ENCODE measurements at regions not wholly inside any gene's neighbourhood (a gene's known extent, or its start where the extent isn't known, plus 50 kb on each side); places are given as distances from the start of the nearest gene placed in this dataset.

GRCh38 chr4:64551125-64551524 is 141.9 kb upstream of the TECRL start:
- Histone ChIP-seq H2AFZ (ENCODE audit: low read length) (no peak overlapping the region), H2BK12ac (ENCODE audit: low read depth, low read length) (no peak overlapping the region), H3K36me3 (ENCODE audit: control insufficient read depth in 2 of 4, insufficient read depth in 4 of 4, low read length in 3 of 4) (no peaks in the 10 kb centered on the region), H2AK5ac (ENCODE audit: low read depth, low read length) (no peak overlapping the region), H4K20me1 (replicated peaks in 1 of 2; ENCODE audit: control insufficient read depth in 1 of 2, insufficient read depth in 2 of 2, low read length in 2 of 2) (no peaks in the 10 kb centered on the region), H3K9ac (replicated peaks in 1 of 4; ENCODE audit: extremely low read depth in 1 of 4, low read depth in 3 of 4, low read length in 3 of 4) (no peak overlapping the region), H3K4ac (replicated peaks; ENCODE audit: insufficient read length, low read depth, low read length) (no peak overlapping the region), H3K4me3 (ENCODE audit: extremely low read depth in 1 of 4, insufficient read depth in 2 of 4, low read depth in 3 of 4, low read length in 4 of 4) (no peak overlapping the region), H3K79me1 (ENCODE audit: low read depth, low read length) (no peaks in the 10 kb centered on the region), H3K4me2 (ENCODE audit: insufficient read depth in 1 of 2, low read depth in 2 of 2, low read length in 2 of 2) (no peak overlapping the region), H4K5ac (ENCODE audit: insufficient read length, low read depth, low read length) (no peak overlapping the region), H3K79me2 (ENCODE audit: control insufficient read depth in 1 of 2, insufficient read depth in 2 of 2, low read length in 2 of 2) (no peaks in the 10 kb centered on the region), H3K4me1 (replicated peaks in 1 of 4; ENCODE audit: control insufficient read depth in 3 of 4, insufficient read depth in 4 of 4, low read length in 3 of 4) (no peaks in the 10 kb centered on the region), H4K91ac (replicated peaks; ENCODE audit: insufficient read length, low read length) (no peak overlapping the region), H3K9me3 (ENCODE audit: insufficient read depth in 2 of 2, low read depth in 1 of 2, low read length in 1 of 2) (no peaks in the 10 kb centered on the region), H3K23ac (ENCODE audit: insufficient read length) (no peak overlapping the region), H4K8ac (ENCODE audit: extremely low read depth, insufficient read depth, low read length) (no peak overlapping the region), H3K56ac (replicated peaks; ENCODE audit: insufficient read length, low read depth, low read length) (no peak overlapping the region), H3K18ac (ENCODE audit: extremely low read depth, low read length) (no peak overlapping the region), H2BK120ac (replicated peaks; ENCODE audit: low read depth, low read length) (no peak overlapping the region), H2BK15ac (ENCODE audit: low read length) (no peak overlapping the region), H3K14ac (ENCODE audit: insufficient read length) (no peak overlapping the region), H2BK5ac (ENCODE audit: low read depth, low read length) (no peak overlapping the region), H3K27ac (ENCODE audit: low read depth, low read length) (no peak overlapping the region), H2BK20ac (ENCODE audit: low read length) (no peak overlapping the region), H3K23me2 (ENCODE audit: low read depth, low read length) (no peaks in the 10 kb centered on the region), H3K27me3 (replicated peaks in 1 of 4; ENCODE audit: control insufficient read depth in 3 of 4, extremely low read depth in 1 of 4, insufficient read depth in 3 of 4, low read length in 3 of 4) (no peaks in the 10 kb centered on the region)
- no peak for FAIRE-seq
- DNase-seq (ENCODE audit: low read depth in 1 of 2, low spot score in 2 of 2) = no peak
- ChIA-PET POLR2A (ENCODE audit: partially characterized antibody) (no interaction called here), CTCF (ENCODE audit: partially characterized antibody) (interaction anchor here (1.4 kb wide), 1 partner anchor 11 kb away, joined by 3 read pairs; no protein-coding TSS in a partner anchor)
- no peak for TF ChIP-seq SP2 (IDR thresholded peaks at IDR 0.05; ENCODE audit: low read length)
- no peak for TF ChIP-seq RNF2 (IDR thresholded peaks at IDR 0.05; ENCODE audit: borderline replicate concordance, low read depth, low read length, missing control alignments, poor library complexity, severe bottlenecking)
- TF ChIP-seq TBP (IDR thresholded peaks at IDR 0.05; ENCODE audit: low read depth, low read length) = no peak
- no peak for TF ChIP-seq POLR2A (IDR thresholded peaks at IDR 0.05; ENCODE audit: control extremely low read depth in 1 of 2, low read depth in 2 of 2, low read length in 2 of 2)
- no peak for TF ChIP-seq YY1 (IDR thresholded peaks at IDR 0.05; ENCODE audit: low read depth, low read length)
- TF ChIP-seq SP1 (IDR thresholded peaks at IDR 0.05; ENCODE audit: low read depth, low read length) = no peak
- TF ChIP-seq EGR1 (IDR thresholded peaks at IDR 0.05; ENCODE audit: borderline replicate concordance, low read depth, low read length) = no peak
- TF ChIP-seq TAF7 (optimal IDR thresholded peaks at IDR 0.05; ENCODE audit: borderline replicate concordance, low read depth, low read length) = no peak
- no peak for TF ChIP-seq POLR2AphosphoS5 (IDR thresholded peaks at IDR 0.05; ENCODE audit: low read depth, low read length)
- TF ChIP-seq BACH1 (IDR thresholded peaks at IDR 0.05; ENCODE audit: low read length) = no peak
- TF ChIP-seq BCL11A (IDR thresholded peaks at IDR 0.05; ENCODE audit: low read depth in 2 of 2, low read length in 2 of 2) = no peak
- no peak for TF ChIP-seq CBX5 (IDR thresholded peaks at IDR 0.05; ENCODE audit: low read depth, low read length)
- TF ChIP-seq MAX (IDR thresholded peaks at IDR 0.05) = no peak
- TF ChIP-seq GABPA (IDR thresholded peaks at IDR 0.05; ENCODE audit: borderline replicate concordance, insufficient read depth, low read length) = no peak
